ENCODE measurements at regions not wholly inside any gene's neighbourhood (a gene's known extent, or its start where the extent isn't known, plus 50 kb on each side); places are given as distances from the start of the nearest gene placed in this dataset.

- no peak for DNase-seq
Observed at GRCh38 chr10:110442746-110443145, 55.0 kb upstream of the DUSP5 start.

- no peak for DNase-seq
Observed at GRCh38 chr10:110443239-110444003, 54.3 kb upstream of the DUSP5 start.

GRCh38 chr10:110444004-110444337 lies 53.7 kb upstream of the DUSP5 start:
- DNase-seq = no peak

GRCh38 chr10:110445871-110446270 lies 51.8 kb upstream of the DUSP5 start:
- DNase-seq = no peak

- DNase-seq = no peak
Observed at GRCh38 chr10:110446277-110446676, 51.4 kb upstream of the DUSP5 start.

- no peak for DNase-seq
Observed at GRCh38 chr10:110446954-110447608, 50.6 kb upstream of the DUSP5 start.

GRCh38 chr10:110447886-110448285 lies 49.8 kb upstream of the DUSP5 start:
- DNase-seq = no peak
